ENCODE measurements at regions not wholly inside any gene's neighbourhood (a gene's known extent, or its start where the extent isn't known, plus 50 kb on each side); places are given as distances from the start of the nearest gene placed in this dataset.

DNA sequence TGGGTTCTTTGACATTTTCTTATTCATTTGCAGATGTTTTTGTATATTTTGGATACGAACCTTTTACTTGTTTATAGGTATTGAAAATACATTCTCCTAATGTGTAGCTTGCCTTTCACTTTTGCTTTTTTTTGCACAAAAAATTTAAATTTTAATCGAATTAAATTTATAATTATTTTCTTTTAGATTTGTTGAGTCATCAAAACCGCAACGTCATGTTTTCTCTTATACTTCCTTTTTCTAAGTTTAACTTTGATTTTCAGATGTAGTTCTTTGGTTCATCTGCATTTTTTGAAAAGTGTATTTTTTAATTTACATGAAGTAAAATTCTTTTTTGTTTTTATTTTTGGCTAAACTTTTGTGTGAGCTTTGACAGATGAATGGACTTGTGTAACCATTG is 243.7 kb upstream of the DPYD start:
- TF ChIP-seq, protein P1, sequence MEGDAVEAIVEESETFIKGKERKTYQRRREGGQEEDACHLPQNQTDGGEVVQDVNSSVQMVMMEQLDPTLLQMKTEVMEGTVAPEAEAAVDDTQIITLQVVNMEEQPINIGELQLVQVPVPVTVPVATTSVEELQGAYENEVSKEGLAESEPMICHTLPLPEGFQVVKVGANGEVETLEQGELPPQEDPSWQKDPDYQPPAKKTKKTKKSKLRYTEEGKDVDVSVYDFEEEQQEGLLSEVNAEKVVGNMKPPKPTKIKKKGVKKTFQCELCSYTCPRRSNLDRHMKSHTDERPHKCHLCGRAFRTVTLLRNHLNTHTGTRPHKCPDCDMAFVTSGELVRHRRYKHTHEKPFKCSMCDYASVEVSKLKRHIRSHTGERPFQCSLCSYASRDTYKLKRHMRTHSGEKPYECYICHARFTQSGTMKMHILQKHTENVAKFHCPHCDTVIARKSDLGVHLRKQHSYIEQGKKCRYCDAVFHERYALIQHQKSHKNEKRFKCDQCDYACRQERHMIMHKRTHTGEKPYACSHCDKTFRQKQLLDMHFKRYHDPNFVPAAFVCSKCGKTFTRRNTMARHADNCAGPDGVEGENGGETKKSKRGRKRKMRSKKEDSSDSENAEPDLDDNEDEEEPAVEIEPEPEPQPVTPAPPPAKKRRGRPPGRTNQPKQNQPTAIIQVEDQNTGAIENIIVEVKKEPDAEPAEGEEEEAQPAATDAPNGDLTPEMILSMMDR (IDR thresholded peaks at IDR 0.05) = no peak
- TF ChIP-seq POLR2A (IDR thresholded peaks at IDR 0.05) = no peak

Data from body of pancreas (tissue), 4 donors.